ENCODE measurements at regions not wholly inside any gene's neighbourhood (a gene's known extent, or its start where the extent isn't known, plus 50 kb on each side); places are given as distances from the start of the nearest gene placed in this dataset.

- Histone ChIP-seq H3K9me3 (ENCODE audit: control insufficient read depth, low read depth, low read length) (no peaks in the 10 kb centered on the region), H3K56ac (ENCODE audit: insufficient read length, low read depth, low read length) (no peak overlapping the region), H3K9ac (ENCODE audit: extremely low read depth, insufficient read length, low read length) (no peak overlapping the region), H3K27me3 (ENCODE audit: insufficient read depth, low read length) (no peaks in the 10 kb centered on the region), H3K4me2 (ENCODE audit: insufficient read depth, insufficient read length, low read length) (no peak overlapping the region), H3K23ac (ENCODE audit: insufficient read length, low read depth, low read length) (no peak overlapping the region), H2BK15ac (ENCODE audit: low read depth, low read length) (no peak overlapping the region), H3K18ac (ENCODE audit: insufficient read length, low read depth, low read length) (no peak overlapping the region), H3K14ac (ENCODE audit: insufficient read depth, low read length) (no peak overlapping the region), H4K91ac (ENCODE audit: insufficient read length, low read depth, low read length) (no peak overlapping the region), H2BK20ac (ENCODE audit: low read depth, low read length, poor library complexity, severe bottlenecking) (no peak overlapping the region), H2AFZ (ENCODE audit: low read length) (no peak overlapping the region), H3K4me1 (ENCODE audit: insufficient read depth, low read length) (no peaks in the 10 kb centered on the region; the same call in 1 of the 2 replicates), H3K79me1 (ENCODE audit: insufficient read depth, low read depth, low read length, poor library complexity, severe bottlenecking) (no peaks in the 10 kb centered on the region), H4K8ac (replicated peaks; ENCODE audit: insufficient read length, low read depth, low read length) (no peak overlapping the region), H2BK120ac (ENCODE audit: low read depth, low read length, poor library complexity, severe bottlenecking) (no peak overlapping the region), H2BK5ac (ENCODE audit: insufficient read length, low read length) (no peak overlapping the region), H4K5ac (ENCODE audit: insufficient read length, low read depth, low read length) (no peak overlapping the region), H2BK12ac (ENCODE audit: insufficient read length, low read depth, low read length) (no peak overlapping the region), H3K27ac (ENCODE audit: insufficient read length, low read depth, low read length) (no peak overlapping the region), H3K4ac (ENCODE audit: low read depth, low read length) (no peak overlapping the region), H3T11ph (ENCODE audit: low read length) (no peak overlapping the region), H2AK5ac (ENCODE audit: insufficient read length, low read length) (no peak overlapping the region), H4K20me1 (ENCODE audit: control insufficient read depth, insufficient read depth, insufficient read length) (no peaks in the 10 kb centered on the region), H3K79me2 (ENCODE audit: insufficient read depth, low read length) (no peaks in the 10 kb centered on the region), H3K23me2 (ENCODE audit: insufficient read length, low read depth, low read length, poor library complexity, severe bottlenecking) (no peaks in the 10 kb centered on the region)
- H3K4me1 Mint-ChIP-seq: peaks cover 10 to 14% of the 10 kb centered on the region in 2 experiments
- H3K36me3 Mint-ChIP-seq (ENCODE audit: insufficient read depth in 1 of 3, low read depth in 3 of 3): no peaks in the 10 kb centered on the region
- H3K27ac Mint-ChIP-seq: no peak overlapping the region
- no CpG with 5 or more reads among the region's 3 CpGs for WGBS (ENCODE audit: extremely low coverage, insufficient read length, low lambda C conversion rate)
- DNase-seq: no peak
- H3K9me3 Mint-ChIP-seq: no peaks in the 10 kb centered on the region
- no peak overlapping the region for H3K4me3 Mint-ChIP-seq
- peaks cover 2% of the 10 kb centered on the region; the same call in 1 of the 2 replicates for H3K27me3 Mint-ChIP-seq (ENCODE audit: low read depth)
- no peak for TF ChIP-seq CTCF (conservative IDR thresholded peaks at IDR 0.05)
Observed at GRCh38 chr6:12485837-12486236, 195.7 kb downstream of the EDN1 start.

All from H9 (cell line).